Activated CD4-positive, alpha-beta memory T cell treated with anti-CD3 and anti-CD28 coated beads for 36 hours (primary cell): ENCODE measurements at regions not wholly inside any gene's neighbourhood (a gene's known extent, or its start where the extent isn't known, plus 50 kb on each side); places are given as distances from the start of the nearest gene placed in this dataset.

Experiments
- CTCF ChIA-PET: fragments of 350-600 bp; sonication (Branson Sonifier 250); formaldehyde crosslinking; loops from one replicate; lab custom pipeline; 2021; ENCODE audit warnings: antibody characterized with exemption, inconsistent platforms; lab: Charles Lee
- POLR2A ChIA-PET: fragments of 350-600 bp; sonication (Branson Sonifier 250); formaldehyde crosslinking; loops from one replicate; lab custom pipeline; 2021; ENCODE audit warnings: antibody characterized with exemption; lab: Charles Lee
- DNase-seq: peaks from one replicate; pipeline ENCODE4 v3.0.0-alpha.2; 2020
- H3K27ac Mint-ChIP-seq: one replicate; pipeline ENCODE4 v1.8.0; 2021; ENCODE audit warnings: mixed read lengths
- H3K27me3 Mint-ChIP-seq: one replicate; pipeline ENCODE4 v1.8.0; 2021; ENCODE audit warnings: mixed read lengths
- H3K36me3 Mint-ChIP-seq: one replicate; pipeline ENCODE4 v1.8.0; 2021; ENCODE audit warnings: mixed read lengths
- H3K4me1 Mint-ChIP-seq: one replicate; pipeline ENCODE4 v1.8.0; 2021; ENCODE audit warnings: low read depth, mixed read lengths
- H3K4me3 Mint-ChIP-seq: one replicate; pipeline ENCODE4 v1.8.0; 2021; ENCODE audit warnings: mild to moderate bottlenecking, mixed read lengths
- H3K9me3 Mint-ChIP-seq: one replicate; pipeline ENCODE4 v1.8.0; 2021; ENCODE audit warnings: mixed read lengths
- intact Hi-C: fragments of 100-400 bp; cut with micrococcal nuclease; formaldehyde crosslinking; loops from one replicate; pipeline ENCODE4 v1.15.1; 2023

DNA sequence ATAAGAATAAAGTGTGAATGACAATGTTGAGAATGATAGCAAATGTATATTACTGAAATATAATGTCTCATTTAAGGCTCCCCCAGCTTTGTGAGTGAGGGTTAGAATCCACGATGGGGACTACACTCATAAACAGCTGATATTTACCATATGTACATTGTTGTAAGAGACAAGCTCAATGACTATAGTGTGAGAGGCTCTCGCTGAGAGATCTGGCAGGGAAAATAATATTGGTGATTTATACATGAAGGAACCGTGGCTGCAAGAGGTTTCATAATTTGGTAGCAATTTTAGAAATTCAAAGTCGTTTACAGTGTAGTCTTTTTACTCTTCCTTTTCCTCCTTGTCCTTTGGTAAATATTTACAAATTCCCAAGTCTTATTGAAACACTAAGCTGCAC is 342.2 kb upstream of the AKR1E2 start:
- ChIA-PET CTCF (no interaction called here), POLR2A (no interaction called here)
- no peak for DNase-seq
- no peak overlapping the region for H3K27ac Mint-ChIP-seq
- peaks cover 4% of the 10 kb centered on the region for H3K4me1 Mint-ChIP-seq
- H3K4me3 Mint-ChIP-seq, result no peak overlapping the region
- no peaks in the 10 kb centered on the region for H3K36me3 Mint-ChIP-seq
- intact Hi-C loops, result no loop called here
- H3K9me3 Mint-ChIP-seq, result peaks cover 9% of the 10 kb centered on the region
- no peaks in the 10 kb centered on the region for H3K27me3 Mint-ChIP-seq

DNA sequence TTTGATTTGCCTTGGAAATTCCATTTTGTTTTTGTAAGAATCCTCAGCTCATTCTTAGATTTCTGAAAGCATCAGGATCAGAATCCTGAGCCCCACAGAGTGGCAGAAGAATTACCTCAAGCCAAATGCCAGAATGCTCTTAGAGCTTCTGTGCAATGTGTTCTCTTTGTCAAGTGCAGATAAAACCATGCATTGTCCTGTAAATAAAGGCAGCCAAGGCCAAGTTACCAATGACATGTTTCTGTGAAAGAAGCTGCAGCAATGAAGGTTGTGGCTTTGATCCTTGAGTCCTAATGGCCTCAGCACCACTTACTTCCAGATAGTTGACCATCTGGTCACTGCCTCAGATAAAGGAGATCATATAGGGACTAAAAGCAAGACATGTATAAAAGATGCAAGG is 343.3 kb upstream of the AKR1E2 start:
- POLR2A ChIA-PET, result no interaction called here
- Mint-ChIP-seq H3K4me1 (peaks cover 4% of the 10 kb centered on the region), H3K36me3 (no peaks in the 10 kb centered on the region), H3K27ac (no peak overlapping the region), H3K4me3 (no peak overlapping the region), H3K27me3 (no peaks in the 10 kb centered on the region), H3K9me3 (peaks cover 9% of the 10 kb centered on the region)
- DNase-seq, result no peak
- CTCF ChIA-PET, result no interaction called here
- intact Hi-C loops, result no loop called here

DNA sequence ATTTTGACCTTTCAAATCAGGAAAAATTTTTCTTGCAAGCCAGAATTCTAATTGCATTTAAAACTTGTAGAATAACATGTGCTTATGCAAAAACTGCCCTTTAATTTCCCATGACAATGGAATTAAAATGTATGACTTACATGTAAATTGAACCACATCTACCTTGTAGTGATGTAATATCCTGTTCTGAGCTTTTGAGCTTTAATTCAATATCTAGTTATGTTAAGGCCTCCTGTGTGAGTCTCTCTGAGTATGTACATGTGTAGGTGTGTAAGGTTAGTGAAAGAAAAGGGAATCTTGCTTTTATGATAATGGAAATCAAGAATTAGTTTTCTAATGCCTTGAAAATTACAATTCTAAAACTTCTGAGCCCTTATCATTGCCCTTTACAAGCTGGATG is 344.8 kb upstream of the AKR1E2 start:
- peaks cover 9% of the 10 kb centered on the region for H3K9me3 Mint-ChIP-seq
- no peaks in the 10 kb centered on the region for H3K36me3 Mint-ChIP-seq

DNA sequence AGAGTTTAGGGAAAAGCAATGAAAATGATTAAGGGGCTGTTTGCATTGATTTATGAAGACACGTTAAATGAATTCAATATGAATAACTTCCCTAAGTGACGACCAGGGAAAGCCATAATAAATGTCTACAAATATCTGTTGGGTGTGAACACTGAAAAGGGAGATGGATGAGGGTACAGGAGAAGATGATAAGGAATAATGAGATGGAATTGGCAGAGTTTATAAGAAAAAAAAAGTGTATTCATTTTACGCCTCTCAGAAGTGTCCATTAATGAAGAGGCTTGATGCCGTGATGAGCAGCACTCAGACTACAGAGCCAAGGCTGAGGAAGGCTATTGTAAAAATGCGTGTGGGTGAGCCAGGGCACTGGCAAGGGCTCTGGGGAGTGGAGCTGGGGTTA is 346.7 kb upstream of the AKR1E2 start:
- Mint-ChIP-seq H3K9me3 (peaks cover 9% of the 10 kb centered on the region), H3K4me1 (peaks cover 13% of the 10 kb centered on the region), H3K27ac (no peak overlapping the region), H3K36me3 (no peaks in the 10 kb centered on the region), H3K27me3 (no peaks in the 10 kb centered on the region), H3K4me3 (no peak overlapping the region)
- POLR2A ChIA-PET, result no interaction called here
- CTCF ChIA-PET, result no interaction called here
- no peak for DNase-seq
- intact Hi-C loops, result no loop called here

More for the DNA sequence above, 344.8 kb upstream of the AKR1E2 start:
- Mint-ChIP-seq H3K4me1 (peaks cover 4% of the 10 kb centered on the region), H3K27me3 (no peaks in the 10 kb centered on the region), H3K4me3 (no peak overlapping the region), H3K27ac (no peak overlapping the region)
- ChIA-PET POLR2A (no interaction called here), CTCF (no interaction called here)
- intact Hi-C loops, result no loop called here
- DNase-seq, result no peak

DNA sequence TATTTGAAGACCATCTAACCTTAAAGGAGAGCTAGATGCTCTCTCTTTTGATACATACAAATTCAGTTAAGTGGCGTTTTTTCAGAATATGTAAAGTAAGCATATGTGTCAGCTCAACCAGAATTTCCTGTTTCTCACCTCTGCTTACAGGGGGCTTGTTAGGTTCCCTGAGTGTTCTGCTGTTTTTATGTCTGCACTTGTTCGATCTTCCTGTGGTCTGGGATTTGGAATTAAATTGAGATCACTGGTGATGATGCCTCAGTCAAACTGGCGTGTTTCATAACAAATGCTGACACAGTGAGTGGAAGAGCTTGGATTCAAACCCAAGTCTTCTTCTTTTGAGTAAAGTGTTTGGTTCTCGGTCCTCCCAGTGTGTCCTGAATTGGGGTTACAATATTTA is 348.3 kb upstream of the AKR1E2 start:
- Mint-ChIP-seq H3K36me3 (no peaks in the 10 kb centered on the region), H3K4me1 (peaks cover 15% of the 10 kb centered on the region), H3K27me3 (peaks cover 2% of the 10 kb centered on the region), H3K9me3 (peaks cover 9% of the 10 kb centered on the region), H3K4me3 (no peak overlapping the region), H3K27ac (no peak overlapping the region)
- no peak for DNase-seq
- intact Hi-C loops, result no loop called here
- CTCF ChIA-PET, result interaction anchor here (0.6 kb wide), 1 partner anchor 89 kb away, joined by 3 read pairs; no protein-coding TSS in a partner anchor
- POLR2A ChIA-PET, result interaction anchor here (0.6 kb wide), 1 partner anchor 976 kb away, joined by 4 read pairs; no protein-coding TSS in a partner anchor

DNA sequence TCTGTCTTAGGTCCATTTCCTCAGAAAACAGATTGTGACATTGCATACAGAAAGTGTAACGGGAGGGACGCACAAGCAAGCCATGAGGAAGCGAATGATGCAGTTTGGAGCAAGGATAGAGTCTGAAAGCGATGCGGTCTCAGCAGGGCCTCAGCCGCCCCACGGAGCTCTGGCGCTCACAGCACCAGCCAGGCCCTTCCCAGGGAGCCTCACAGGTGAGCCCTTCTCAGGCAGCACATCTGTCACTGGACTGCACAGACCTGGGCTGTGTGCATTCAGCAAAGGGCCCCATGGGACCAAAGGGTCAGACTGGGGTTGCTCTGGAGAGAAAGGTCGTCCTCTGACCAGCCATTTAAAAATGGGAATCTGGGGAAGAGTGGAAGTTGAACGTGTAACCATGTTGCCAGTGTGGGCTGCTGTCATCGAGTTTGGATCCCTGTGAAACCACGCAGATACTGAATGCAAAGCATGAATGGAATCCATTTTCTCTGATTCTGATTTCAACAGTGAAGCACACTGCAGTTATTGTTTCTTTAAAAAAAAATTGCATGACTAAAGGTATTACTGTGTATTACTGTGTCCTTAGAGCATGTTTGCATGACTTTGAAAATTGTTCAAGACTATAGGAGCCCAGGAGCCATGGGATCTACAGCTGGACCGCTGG is 350.0 kb upstream of the AKR1E2 start:
- Mint-ChIP-seq H3K4me3 (no peak overlapping the region), H3K9me3 (peaks cover 9% of the 10 kb centered on the region), H3K4me1 (peaks cover 10% of the 10 kb centered on the region), H3K27ac (no peak overlapping the region), H3K36me3 (no peaks in the 10 kb centered on the region), H3K27me3 (peaks cover 2% of the 10 kb centered on the region)
- intact Hi-C loops, result no loop called here
- CTCF ChIA-PET, result no interaction called here
- POLR2A ChIA-PET, result no interaction called here
- DNase-seq, result no peak

DNA sequence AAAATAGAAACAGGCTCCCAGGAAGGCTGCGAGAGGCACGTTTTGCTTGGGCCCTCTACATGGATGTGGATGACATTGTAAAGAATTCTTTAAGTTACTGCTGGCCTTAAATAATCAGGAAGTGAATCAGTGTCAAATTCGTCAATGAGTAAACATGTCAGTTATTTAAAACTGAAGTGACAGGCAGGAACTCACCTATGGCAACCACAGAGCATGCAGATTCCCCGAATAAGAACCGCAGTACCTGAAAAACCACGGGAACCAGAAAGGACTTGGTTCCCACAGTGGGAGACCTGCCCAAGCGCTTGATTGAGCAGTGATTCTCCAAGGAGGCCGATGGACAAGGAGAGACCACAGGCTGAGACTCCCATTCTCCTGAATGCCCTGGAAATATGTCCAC is 351.2 kb upstream of the AKR1E2 start:
- Mint-ChIP-seq H3K27me3 (peaks cover 2% of the 10 kb centered on the region), H3K36me3 (no peaks in the 10 kb centered on the region), H3K9me3 (peaks cover 9% of the 10 kb centered on the region), H3K4me3 (no peak overlapping the region), H3K4me1 (peaks cover 10% of the 10 kb centered on the region), H3K27ac (no peak overlapping the region)
- peak; percentile 17 for DNase-seq
- CTCF ChIA-PET, result no interaction called here
- POLR2A ChIA-PET, result interaction anchor here (0.5 kb wide), 2 partner anchors 172 to 416 kb away, joined by 3 read pairs; no protein-coding TSS in a partner anchor
- intact Hi-C loops, result no loop called here

DNA sequence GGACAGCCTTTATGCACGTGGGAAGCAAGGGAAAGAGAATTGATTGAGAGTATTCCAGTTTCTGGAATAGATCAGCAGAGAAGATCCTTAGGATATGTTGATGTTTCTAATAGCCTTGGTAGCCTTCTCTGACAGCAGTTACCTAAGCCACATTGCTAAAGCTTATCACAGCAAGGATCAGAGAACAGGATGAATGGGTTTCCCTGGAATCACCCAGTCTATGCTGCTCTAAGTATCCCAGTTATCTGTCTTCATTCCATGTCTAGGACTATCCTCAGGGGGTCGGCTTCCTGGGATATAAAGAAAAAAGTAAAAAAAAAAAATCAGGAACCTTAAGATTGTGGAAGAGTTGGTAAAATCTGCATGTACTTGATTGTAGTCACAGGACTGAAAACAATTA is 352.0 kb upstream of the AKR1E2 start:
- peaks cover 2% of the 10 kb centered on the region for H3K27me3 Mint-ChIP-seq
- no peaks in the 10 kb centered on the region for H3K36me3 Mint-ChIP-seq
- intact Hi-C loops, result no loop called here
- no peak overlapping the region for H3K27ac Mint-ChIP-seq
- peaks cover 10% of the 10 kb centered on the region for H3K4me1 Mint-ChIP-seq
- H3K9me3 Mint-ChIP-seq, result peaks cover under 1% of the 10 kb centered on the region
- DNase-seq, result no peak
- no peak overlapping the region for H3K4me3 Mint-ChIP-seq
- CTCF ChIA-PET, result no interaction called here
- POLR2A ChIA-PET, result no interaction called here

DNA sequence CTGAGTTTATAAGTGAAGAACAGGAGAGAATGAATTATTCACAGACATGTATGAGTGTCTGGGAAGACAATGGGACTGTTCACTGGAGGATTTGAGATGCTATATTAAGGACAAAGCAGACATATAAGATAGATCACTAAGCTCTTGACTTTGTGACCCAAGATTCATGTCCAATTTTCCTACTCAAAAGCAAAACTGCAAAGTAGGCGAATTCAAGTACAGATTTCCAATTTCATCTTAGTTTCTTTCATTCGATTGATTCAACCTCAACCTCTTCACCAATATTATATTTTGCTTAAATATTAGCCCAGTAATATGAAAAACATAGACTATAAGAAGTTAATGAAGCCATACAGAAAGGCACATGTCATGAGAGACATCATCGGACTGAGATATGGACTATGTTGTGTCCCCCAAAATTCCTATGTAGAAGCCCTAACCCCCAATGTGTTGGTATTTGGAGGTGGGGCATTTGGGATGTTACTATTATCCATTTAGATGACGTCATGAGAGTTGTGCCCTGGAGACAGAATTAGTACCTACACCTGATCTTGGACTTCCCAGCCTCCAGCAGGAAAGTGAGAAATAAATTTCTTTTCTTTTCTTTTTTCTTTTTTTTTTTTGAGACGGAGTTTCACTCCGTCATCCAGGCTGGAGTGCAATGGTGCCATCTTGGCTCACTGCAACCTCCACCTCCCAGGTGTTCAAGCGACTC is 353.7 kb upstream of the AKR1E2 start:
- Mint-ChIP-seq H3K4me1 (peaks cover 10% of the 10 kb centered on the region), H3K9me3 (no peaks in the 10 kb centered on the region), H3K27ac (no peak overlapping the region), H3K27me3 (peaks cover 4% of the 10 kb centered on the region), H3K36me3 (no peaks in the 10 kb centered on the region), H3K4me3 (no peak overlapping the region)
- intact Hi-C loops, result no loop called here
- no peak for DNase-seq
- POLR2A ChIA-PET, result no interaction called here
- CTCF ChIA-PET, result no interaction called here

DNA sequence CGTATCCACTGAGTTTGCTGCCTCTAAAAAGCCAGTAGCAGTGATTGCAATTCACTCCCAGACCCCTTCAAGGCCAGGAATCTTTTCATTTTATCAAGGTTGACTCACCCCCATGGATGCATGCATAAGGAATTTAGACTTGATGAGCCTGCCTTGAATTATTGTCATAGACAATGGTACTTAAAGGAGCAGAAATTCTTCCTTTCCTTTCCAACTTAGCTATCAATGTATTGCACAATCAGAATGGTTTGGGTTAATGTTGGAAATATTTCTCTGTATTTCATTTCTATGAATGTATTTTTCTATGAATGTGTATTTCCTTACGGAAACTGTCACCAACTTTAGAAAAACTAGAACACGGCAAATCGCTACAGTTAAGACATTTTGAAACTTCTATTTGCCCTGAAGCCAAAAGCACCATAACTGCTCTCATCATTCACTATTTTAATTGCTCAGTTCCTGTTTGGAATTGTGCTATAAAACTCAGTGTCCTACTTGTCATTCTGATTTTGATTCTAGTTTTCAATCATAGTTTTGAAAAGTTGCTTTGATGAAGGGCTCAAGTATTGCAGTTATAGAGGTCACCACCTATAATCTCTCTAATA is 355.7 kb upstream of the AKR1E2 start:
- Mint-ChIP-seq H3K27ac (no peak overlapping the region), H3K27me3 (peaks cover 9% of the 10 kb centered on the region), H3K4me3 (no peak overlapping the region), H3K36me3 (no peaks in the 10 kb centered on the region), H3K4me1 (peaks cover 10% of the 10 kb centered on the region), H3K9me3 (no peaks in the 10 kb centered on the region)
- ChIA-PET CTCF (no interaction called here), POLR2A (no interaction called here)
- intact Hi-C loops, result no loop called here
- DNase-seq, result no peak

DNA sequence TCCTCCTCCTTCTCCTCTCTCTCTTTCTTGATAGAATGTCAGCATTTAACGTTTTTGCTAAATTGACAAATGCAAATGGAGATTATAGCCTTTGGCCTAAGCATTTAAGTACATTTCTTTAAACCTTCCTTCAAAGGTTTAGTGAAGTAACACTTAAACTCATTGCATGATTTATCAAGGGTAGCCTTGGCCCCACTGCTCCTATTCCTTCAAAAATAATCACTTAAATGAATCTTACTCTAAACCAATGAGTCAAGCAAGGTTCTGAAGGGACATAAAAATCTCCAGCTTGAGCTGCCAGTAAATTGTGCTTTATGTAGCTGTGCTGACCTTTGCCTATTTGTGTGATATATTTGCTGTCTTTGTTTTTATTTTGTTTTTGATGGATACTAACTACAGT is 358.5 kb upstream of the AKR1E2 start:
- Mint-ChIP-seq H3K9me3 (peaks cover 3% of the 10 kb centered on the region), H3K4me1 (no peaks in the 10 kb centered on the region), H3K27ac (no peak overlapping the region), H3K36me3 (no peaks in the 10 kb centered on the region), H3K27me3 (peaks cover 8% of the 10 kb centered on the region), H3K4me3 (no peak overlapping the region)
- DNase-seq, result no peak
- intact Hi-C loops, result no loop called here
- ChIA-PET POLR2A (no interaction called here), CTCF (no interaction called here)

DNA sequence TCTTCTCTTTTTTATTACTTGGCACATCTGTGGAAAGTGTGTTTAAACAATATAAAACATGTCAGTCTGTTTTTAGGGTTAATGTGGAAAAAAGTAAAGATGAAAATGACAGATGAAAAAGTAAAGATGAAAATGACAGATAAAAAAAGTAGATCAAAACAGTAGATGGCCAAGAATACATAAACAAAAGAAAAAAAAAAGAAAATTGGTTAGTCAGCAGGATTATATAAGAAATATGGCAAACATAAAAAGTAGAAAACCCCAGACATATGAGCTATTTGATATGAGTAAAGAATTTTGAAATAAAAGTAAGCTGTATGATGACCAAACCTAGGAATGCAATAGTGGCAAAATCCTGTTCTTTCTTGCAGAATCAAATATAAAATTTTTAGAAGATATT is 365.7 kb upstream of the AKR1E2 start:
- DNase-seq, result no peak
- Mint-ChIP-seq H3K36me3 (no peaks in the 10 kb centered on the region), H3K4me1 (no peaks in the 10 kb centered on the region), H3K27ac (no peak overlapping the region), H3K9me3 (peaks cover 3% of the 10 kb centered on the region), H3K4me3 (no peak overlapping the region), H3K27me3 (peaks cover 3% of the 10 kb centered on the region)
- POLR2A ChIA-PET, result no interaction called here
- intact Hi-C loops, result no loop called here
- CTCF ChIA-PET, result no interaction called here
